GM12878 (cell line): ENCODE measurements at regions not wholly inside any gene's neighbourhood (a gene's known extent, or its start where the extent isn't known, plus 50 kb on each side); places are given as distances from the start of the nearest gene placed in this dataset.

Source experiments
- BRCA1 ChIP-seq: IDR thresholded peaks from 2 replicates; pipeline ENCODE4 v1.6.1; 2011; ENCODE audit warnings: low read depth, low read length, improper control_type of control experiment
- MYC ChIP-seq: IDR thresholded peaks from 2 replicates; pipeline ENCODE4 v1.6.1; 2011; ENCODE audit warnings: mild to moderate bottlenecking, low read length, moderate library complexity, inconsistent platforms; ENCODE audit not compliant: insufficient read depth, insufficient replicate concordance, insufficient read length, severe bottlenecking
- NR2C2 ChIP-seq: IDR thresholded peaks from 2 replicates; pipeline ENCODE4 v1.6.1; 2011; ENCODE audit warnings: borderline replicate concordance, low read depth; ENCODE audit not compliant: control insufficient read depth, insufficient read length
- POLR2A ChIP-seq: IDR thresholded peaks from 2 replicates; pipeline ENCODE4 v1.6.1; 2011; ENCODE audit warnings: low read depth, mild to moderate bottlenecking, low read length
- RAD21 ChIP-seq: IDR thresholded peaks from 2 replicates; pipeline ENCODE4 v1.6.1; 2011; ENCODE audit warnings: mild to moderate bottlenecking, low read depth, low read length, moderate library complexity; ENCODE audit not compliant: insufficient read depth
- ZNF217 ChIP-seq: fragments of 450-650 bp; IDR thresholded peaks from 2 replicates; pipeline ENCODE4 v1.6.1; 2017; ENCODE audit warnings: antibody characterized with exemption, mild to moderate bottlenecking
- TF ChIP-seq, protein P1 (sequence below): IDR thresholded peaks from 2 replicates; pipeline ENCODE4 v1.6.1; 2012; ENCODE audit warnings: mild to moderate bottlenecking, low read depth, low read length
- TF ChIP-seq, protein P2 (sequence below), 3 experiments: IDR thresholded peaks in 2 of 3; conservative IDR thresholded peaks in 1 of 3; 2 replicates each; pipeline ENCODE4 v1.5.1; 2011; ENCODE audit warnings: low read depth in 3 of 3, low read length in 3 of 3, mild to moderate bottlenecking in 3 of 3, control low read depth in 2 of 3, moderate library complexity in 2 of 3, inconsistent platforms in 1 of 3, mixed read lengths in 1 of 3; ENCODE audit not compliant: control insufficient read depth in 2 of 3, insufficient read depth in 1 of 3; ENCODE audit errors: extremely low read depth in 1 of 3
- TF ChIP-seq, protein P3 (sequence below): IDR thresholded peaks from 2 replicates; pipeline ENCODE4 v1.6.1; 2012; ENCODE audit warnings: low read length, inconsistent platforms
- TF ChIP-seq, protein P4 (sequence below): IDR thresholded peaks from 2 replicates; pipeline ENCODE4 v1.6.1; 2011; ENCODE audit warnings: low read depth, low read length, improper control_type of control experiment, borderline replicate concordance

DNA sequence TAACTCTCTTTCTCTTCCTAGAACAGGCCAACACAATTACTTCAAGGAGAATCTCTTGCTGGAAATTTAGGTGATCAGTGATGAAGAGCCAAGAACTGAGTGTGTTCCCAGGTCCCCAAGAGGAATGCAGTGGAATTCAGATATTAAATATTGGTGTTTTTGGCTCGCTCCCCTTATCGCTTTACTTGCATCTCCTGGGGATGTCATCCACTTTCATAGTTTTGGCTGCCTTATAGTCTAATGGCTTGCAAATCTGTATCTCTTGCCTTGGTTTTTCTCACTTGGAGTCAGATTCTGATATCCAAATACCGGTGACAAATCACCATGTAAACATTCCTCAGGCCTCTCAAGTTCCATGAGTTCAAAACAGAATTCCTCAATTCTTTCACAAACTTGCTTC, 151.0 kb upstream of the C1orf87 start:
- TF ChIP-seq RAD21 (no peak), ZNF217 (no peak), BRCA1 (no peak), MYC (no peak), NR2C2 (no peak), POLR2A (no peak)
- TF ChIP-seq, protein P1, sequence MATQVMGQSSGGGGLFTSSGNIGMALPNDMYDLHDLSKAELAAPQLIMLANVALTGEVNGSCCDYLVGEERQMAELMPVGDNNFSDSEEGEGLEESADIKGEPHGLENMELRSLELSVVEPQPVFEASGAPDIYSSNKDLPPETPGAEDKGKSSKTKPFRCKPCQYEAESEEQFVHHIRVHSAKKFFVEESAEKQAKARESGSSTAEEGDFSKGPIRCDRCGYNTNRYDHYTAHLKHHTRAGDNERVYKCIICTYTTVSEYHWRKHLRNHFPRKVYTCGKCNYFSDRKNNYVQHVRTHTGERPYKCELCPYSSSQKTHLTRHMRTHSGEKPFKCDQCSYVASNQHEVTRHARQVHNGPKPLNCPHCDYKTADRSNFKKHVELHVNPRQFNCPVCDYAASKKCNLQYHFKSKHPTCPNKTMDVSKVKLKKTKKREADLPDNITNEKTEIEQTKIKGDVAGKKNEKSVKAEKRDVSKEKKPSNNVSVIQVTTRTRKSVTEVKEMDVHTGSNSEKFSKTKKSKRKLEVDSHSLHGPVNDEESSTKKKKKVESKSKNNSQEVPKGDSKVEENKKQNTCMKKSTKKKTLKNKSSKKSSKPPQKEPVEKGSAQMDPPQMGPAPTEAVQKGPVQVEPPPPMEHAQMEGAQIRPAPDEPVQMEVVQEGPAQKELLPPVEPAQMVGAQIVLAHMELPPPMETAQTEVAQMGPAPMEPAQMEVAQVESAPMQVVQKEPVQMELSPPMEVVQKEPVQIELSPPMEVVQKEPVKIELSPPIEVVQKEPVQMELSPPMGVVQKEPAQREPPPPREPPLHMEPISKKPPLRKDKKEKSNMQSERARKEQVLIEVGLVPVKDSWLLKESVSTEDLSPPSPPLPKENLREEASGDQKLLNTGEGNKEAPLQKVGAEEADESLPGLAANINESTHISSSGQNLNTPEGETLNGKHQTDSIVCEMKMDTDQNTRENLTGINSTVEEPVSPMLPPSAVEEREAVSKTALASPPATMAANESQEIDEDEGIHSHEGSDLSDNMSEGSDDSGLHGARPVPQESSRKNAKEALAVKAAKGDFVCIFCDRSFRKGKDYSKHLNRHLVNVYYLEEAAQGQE = no peak
- TF ChIP-seq, protein P2, sequence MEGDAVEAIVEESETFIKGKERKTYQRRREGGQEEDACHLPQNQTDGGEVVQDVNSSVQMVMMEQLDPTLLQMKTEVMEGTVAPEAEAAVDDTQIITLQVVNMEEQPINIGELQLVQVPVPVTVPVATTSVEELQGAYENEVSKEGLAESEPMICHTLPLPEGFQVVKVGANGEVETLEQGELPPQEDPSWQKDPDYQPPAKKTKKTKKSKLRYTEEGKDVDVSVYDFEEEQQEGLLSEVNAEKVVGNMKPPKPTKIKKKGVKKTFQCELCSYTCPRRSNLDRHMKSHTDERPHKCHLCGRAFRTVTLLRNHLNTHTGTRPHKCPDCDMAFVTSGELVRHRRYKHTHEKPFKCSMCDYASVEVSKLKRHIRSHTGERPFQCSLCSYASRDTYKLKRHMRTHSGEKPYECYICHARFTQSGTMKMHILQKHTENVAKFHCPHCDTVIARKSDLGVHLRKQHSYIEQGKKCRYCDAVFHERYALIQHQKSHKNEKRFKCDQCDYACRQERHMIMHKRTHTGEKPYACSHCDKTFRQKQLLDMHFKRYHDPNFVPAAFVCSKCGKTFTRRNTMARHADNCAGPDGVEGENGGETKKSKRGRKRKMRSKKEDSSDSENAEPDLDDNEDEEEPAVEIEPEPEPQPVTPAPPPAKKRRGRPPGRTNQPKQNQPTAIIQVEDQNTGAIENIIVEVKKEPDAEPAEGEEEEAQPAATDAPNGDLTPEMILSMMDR (IDR thresholded peaks at IDR 0.05 in 2 of 3, conservative IDR thresholded peaks at IDR 0.05 in 1 of 3; ENCODE audit: control insufficient read depth in 2 of 3, extremely low read depth in 1 of 3, insufficient read depth in 1 of 3, low read depth in 3 of 3, low read length in 3 of 3) = no peak
- TF ChIP-seq, protein P3, sequence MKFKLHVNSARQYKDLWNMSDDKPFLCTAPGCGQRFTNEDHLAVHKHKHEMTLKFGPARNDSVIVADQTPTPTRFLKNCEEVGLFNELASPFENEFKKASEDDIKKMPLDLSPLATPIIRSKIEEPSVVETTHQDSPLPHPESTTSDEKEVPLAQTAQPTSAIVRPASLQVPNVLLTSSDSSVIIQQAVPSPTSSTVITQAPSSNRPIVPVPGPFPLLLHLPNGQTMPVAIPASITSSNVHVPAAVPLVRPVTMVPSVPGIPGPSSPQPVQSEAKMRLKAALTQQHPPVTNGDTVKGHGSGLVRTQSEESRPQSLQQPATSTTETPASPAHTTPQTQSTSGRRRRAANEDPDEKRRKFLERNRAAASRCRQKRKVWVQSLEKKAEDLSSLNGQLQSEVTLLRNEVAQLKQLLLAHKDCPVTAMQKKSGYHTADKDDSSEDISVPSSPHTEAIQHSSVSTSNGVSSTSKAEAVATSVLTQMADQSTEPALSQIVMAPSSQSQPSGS = no peak
- TF ChIP-seq, protein P4, sequence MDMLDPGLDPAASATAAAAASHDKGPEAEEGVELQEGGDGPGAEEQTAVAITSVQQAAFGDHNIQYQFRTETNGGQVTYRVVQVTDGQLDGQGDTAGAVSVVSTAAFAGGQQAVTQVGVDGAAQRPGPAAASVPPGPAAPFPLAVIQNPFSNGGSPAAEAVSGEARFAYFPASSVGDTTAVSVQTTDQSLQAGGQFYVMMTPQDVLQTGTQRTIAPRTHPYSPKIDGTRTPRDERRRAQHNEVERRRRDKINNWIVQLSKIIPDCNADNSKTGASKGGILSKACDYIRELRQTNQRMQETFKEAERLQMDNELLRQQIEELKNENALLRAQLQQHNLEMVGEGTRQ = no peak
